ENCODE measurements at regions not wholly inside any gene's neighbourhood (a gene's known extent, or its start where the extent isn't known, plus 50 kb on each side); places are given as distances from the start of the nearest gene placed in this dataset.

- DNase-seq, result no peak
Observed at GRCh38 chr1:36572142-36572715, 89.5 kb upstream of the CSF3R start.

- DNase-seq, result no peak
Observed at GRCh38 chr1:36571106-36571505, 88.4 kb upstream of the CSF3R start.

GRCh38 chr1:36570478-36571060 is 87.9 kb upstream of the CSF3R start:
- DNase-seq, result no peak

- DNase-seq, result no peak
Observed at GRCh38 chr1:36570006-36570405, 87.3 kb upstream of the CSF3R start.

GRCh38 chr1:36567601-36568341 is 85.1 kb upstream of the CSF3R start:
- DNase-seq, result no peak

- no peak for DNase-seq
Observed at GRCh38 chr1:36565576-36566501, 83.1 kb upstream of the CSF3R start.

GRCh38 chr1:36562181-36562685 is 79.5 kb upstream of the CSF3R start:
- DNase-seq, result no peak

GRCh38 chr1:36561361-36561724 is 78.6 kb upstream of the CSF3R start:
- DNase-seq, result no peak

- DNase-seq, result no peak
Observed at GRCh38 chr1:36560621-36561360, 78.1 kb upstream of the CSF3R start.

GRCh38 chr1:36560177-36560576 is 77.5 kb upstream of the CSF3R start:
- DNase-seq, result no peak

GRCh38 chr1:36559061-36559460 is 76.3 kb upstream of the CSF3R start:
- no peak for DNase-seq

- no peak for DNase-seq
Observed at GRCh38 chr1:36557041-36558000, 74.6 kb upstream of the CSF3R start.

GRCh38 chr1:36555041-36555440 is 72.3 kb upstream of the CSF3R start:
- DNase-seq, result no peak

GRCh38 chr1:36554323-36554628 is 71.6 kb upstream of the CSF3R start:
- no peak for DNase-seq

- no peak for DNase-seq
Observed at GRCh38 chr1:36553591-36554322, 71.0 kb upstream of the CSF3R start.

- DNase-seq, result no peak
Observed at GRCh38 chr1:36542962-36543515, 60.3 kb upstream of the CSF3R start.

- DNase-seq, result no peak
Observed at GRCh38 chr1:36542024-36542961, 59.6 kb upstream of the CSF3R start.

GRCh38 chr1:36540056-36540455 is 57.3 kb upstream of the CSF3R start:
- DNase-seq, result no peak

- DNase-seq, result no peak
Observed at GRCh38 chr1:36539526-36539925, 56.8 kb upstream of the CSF3R start.

Data from GF-D8 (cell line).